HEK293 (cell line): ENCODE measurements at regions not wholly inside any gene's neighbourhood (a gene's known extent, or its start where the extent isn't known, plus 50 kb on each side); places are given as distances from the start of the nearest gene placed in this dataset.

Experiments
- CTCF ChIA-PET: fragments of 350-600 bp; formaldehyde crosslinking; extraction: SDS; loops from one replicate; lab custom pipeline; 2021; ENCODE audit warnings: antibody characterized with exemption; lab: Yijun Ruan, JAX
- POLR2A ChIA-PET: fragments of 300-600 bp; formaldehyde crosslinking; extraction: SDS; loops from one replicate; lab custom pipeline; 2020; ENCODE audit warnings: antibody characterized with exemption, inconsistent platforms; lab: Yijun Ruan, JAX
- H3K27ac ChIP-seq: fragments of 200-500 bp; sonication (Bioruptor generic); 2 replicates; pipeline ENCODE4 v1.5.1; 2014; ENCODE audit warnings: low read depth, low read length, control low read depth, inconsistent platforms; ENCODE audit errors: extremely low read depth
- H3K36me3 ChIP-seq, 2 experiments: fragments of 200-500 bp in 1 of 2; sonication (Bioruptor generic) in 1 of 2; 1 replicate in 1 of 2; 2 replicates in 1 of 2; pipeline ENCODE4 v1.5.1; 2014 to 2017; ENCODE audit warnings: inconsistent platforms in 2 of 2, low read length in 2 of 2; ENCODE audit not compliant: control insufficient read depth in 2 of 2, insufficient read depth in 1 of 2
- H3K4me1 ChIP-seq: fragments of 200-500 bp; sonication (Bioruptor generic); 2 replicates; pipeline ENCODE4 v1.5.1; 2014; ENCODE audit warnings: mild to moderate bottlenecking, low read length, inconsistent platforms; ENCODE audit not compliant: control insufficient read depth, insufficient read depth
- H3K4me3 ChIP-seq: 2 replicates; pipeline ENCODE4 v1.5.1; 2011; ENCODE audit warnings: low read depth, mild to moderate bottlenecking, control low read depth, low read length, moderate library complexity
- H3K9me3 ChIP-seq: fragments of 200-500 bp; sonication (Bioruptor generic); 2 replicates; pipeline ENCODE4 v1.5.1; 2014; ENCODE audit warnings: low read depth, low read length, inconsistent platforms; ENCODE audit not compliant: control insufficient read depth, insufficient read depth
- BCL11B ChIP-seq: fragments of 450-650 bp; formaldehyde crosslinking; IDR thresholded peaks from 2 replicates; pipeline ENCODE4 v1.5.1; 2016; ENCODE audit warnings: low read depth, missing biosample characterization, missing genetic modification characterization
- GFI1B ChIP-seq: fragments of 450-650 bp; formaldehyde crosslinking; IDR thresholded peaks from 2 replicates; pipeline ENCODE4 v1.5.1; 2016; ENCODE audit warnings: missing biosample characterization, missing genetic modification characterization
- HOXC10 ChIP-seq: sonication (generic); formaldehyde crosslinking; IDR thresholded peaks from 2 replicates; pipeline ENCODE4 v1.8.1; 2023; ENCODE audit warnings: mild to moderate bottlenecking, missing genetic modification reagents
- KLF7 ChIP-seq: fragments of 450-650 bp; formaldehyde crosslinking; IDR thresholded peaks from 2 replicates; pipeline ENCODE4 v1.5.1; 2016; ENCODE audit warnings: missing biosample characterization, missing genetic modification characterization, borderline replicate concordance
- PRDM4 ChIP-seq: fragments of 450-650 bp; formaldehyde crosslinking; IDR thresholded peaks from 2 replicates; pipeline ENCODE4 v1.5.1; 2017; ENCODE audit warnings: missing biosample characterization, missing genetic modification characterization
- SCRT1 ChIP-seq: fragments of 450-650 bp; formaldehyde crosslinking; IDR thresholded peaks from 2 replicates; pipeline ENCODE4 v1.5.1; 2016; ENCODE audit warnings: missing biosample characterization, missing genetic modification characterization, borderline replicate concordance
- SCRT2 ChIP-seq: fragments of 450-650 bp; formaldehyde crosslinking; IDR thresholded peaks from 2 replicates; pipeline ENCODE4 v1.5.1; 2016; ENCODE audit warnings: missing biosample characterization, missing genetic modification characterization
- YY2 ChIP-seq: fragments of 450-650 bp; formaldehyde crosslinking; IDR thresholded peaks from 2 replicates; pipeline ENCODE4 v1.5.1; 2016; ENCODE audit warnings: missing biosample characterization, missing genetic modification characterization
- ZBTB8A ChIP-seq: fragments of 450-650 bp; formaldehyde crosslinking; IDR thresholded peaks from 2 replicates; pipeline ENCODE4 v1.5.1; 2016; ENCODE audit warnings: missing biosample characterization, missing genetic modification characterization
- ZEB2 ChIP-seq: fragments of 450-650 bp; formaldehyde crosslinking; IDR thresholded peaks from 2 replicates; pipeline ENCODE4 v1.5.1; 2016; ENCODE audit warnings: missing biosample characterization, missing genetic modification characterization
- ZNF148 ChIP-seq: fragments of 450-650 bp; formaldehyde crosslinking; IDR thresholded peaks from 2 replicates; pipeline ENCODE4 v1.5.0; 2017; ENCODE audit warnings: missing biosample characterization, missing genetic modification characterization, borderline replicate concordance
- ZNF16 ChIP-seq: fragments of 450-650 bp; formaldehyde crosslinking; IDR thresholded peaks from 2 replicates; pipeline ENCODE4 v1.5.1; 2016; ENCODE audit warnings: low read depth, missing biosample characterization, missing genetic modification characterization
- ZNF184 ChIP-seq: fragments of 450-650 bp; IDR thresholded peaks from 2 replicates; pipeline ENCODE4 v1.5.1; 2018; ENCODE audit warnings: missing biosample characterization, mild to moderate bottlenecking, missing genetic modification characterization
- ZNF214 ChIP-seq: fragments of 450-650 bp; formaldehyde crosslinking; IDR thresholded peaks from 2 replicates; pipeline ENCODE4 v1.5.1; 2017; ENCODE audit warnings: missing biosample characterization, mild to moderate bottlenecking, missing genetic modification characterization, borderline replicate concordance
- ZNF221 ChIP-seq: fragments of 450-650 bp; formaldehyde crosslinking; IDR thresholded peaks from 2 replicates; pipeline ENCODE4 v1.5.1; 2017; ENCODE audit warnings: missing biosample characterization, missing genetic modification characterization, borderline replicate concordance
- ZNF239 ChIP-seq: fragments of 450-650 bp; formaldehyde crosslinking; IDR thresholded peaks from 2 replicates; pipeline ENCODE4 v1.5.1; 2016; ENCODE audit warnings: missing biosample characterization, missing genetic modification characterization
- ZNF354C ChIP-seq: fragments of 450-650 bp; formaldehyde crosslinking; IDR thresholded peaks from 2 replicates; pipeline ENCODE4 v1.5.1; 2016; ENCODE audit warnings: missing biosample characterization, missing genetic modification characterization, low read depth, borderline replicate concordance
- ZNF391 ChIP-seq: fragments of 450-650 bp; formaldehyde crosslinking; IDR thresholded peaks from 2 replicates; pipeline ENCODE4 v1.5.1; 2016; ENCODE audit warnings: low read depth, missing biosample characterization, missing genetic modification characterization, borderline replicate concordance
- ZNF423 ChIP-seq: fragments of 450-650 bp; formaldehyde crosslinking; IDR thresholded peaks from 2 replicates; pipeline ENCODE4 v1.5.1; 2016; ENCODE audit warnings: missing biosample characterization, missing genetic modification characterization
- ZNF560 ChIP-seq: fragments of 450-650 bp; formaldehyde crosslinking; IDR thresholded peaks from 2 replicates; pipeline ENCODE4 v1.5.1; 2017; ENCODE audit warnings: missing biosample characterization, missing genetic modification characterization, borderline replicate concordance
- ZNF629 ChIP-seq: fragments of 450-650 bp; formaldehyde crosslinking; IDR thresholded peaks from 2 replicates; pipeline ENCODE4 v1.5.1; 2017; ENCODE audit warnings: missing biosample characterization, missing genetic modification characterization
- ZNF768 ChIP-seq: fragments of 450-650 bp; formaldehyde crosslinking; IDR thresholded peaks from 2 replicates; pipeline ENCODE4 v1.5.1; 2018; ENCODE audit warnings: missing biosample characterization, mild to moderate bottlenecking, missing genetic modification characterization
- ZSCAN30 ChIP-seq: fragments of 450-650 bp; IDR thresholded peaks from 2 replicates; pipeline ENCODE4 v1.5.1; 2018; ENCODE audit warnings: missing biosample characterization, mild to moderate bottlenecking, missing genetic modification characterization, moderate library complexity
- TF ChIP-seq, protein P1 (sequence below): fragments of 450-650 bp; formaldehyde crosslinking; IDR thresholded peaks from 2 replicates; pipeline ENCODE4 v1.5.1; 2017; ENCODE audit warnings: missing biosample characterization, missing genetic modification characterization
- TF ChIP-seq, protein P2 (sequence below): fragments of 450-650 bp; formaldehyde crosslinking; IDR thresholded peaks from 2 replicates; pipeline ENCODE4 v1.5.1; 2016; ENCODE audit warnings: missing biosample characterization, missing genetic modification characterization
- TF ChIP-seq, protein P3 (sequence below): fragments of 450-650 bp; formaldehyde crosslinking; IDR thresholded peaks from 2 replicates; pipeline ENCODE4 v1.5.1; 2016; ENCODE audit warnings: missing biosample characterization, missing genetic modification characterization, low read depth

- H3K9me3 ChIP-seq, result no peaks in the 10 kb centered on the region
- POLR2A ChIA-PET, result no interaction called here
- H3K4me3 ChIP-seq, result no peak overlapping the region
- TF ChIP-seq ZNF354C (tag by site-specific recombination) (no peak), ZEB2 (tag by site-specific recombination) (no peak), PRDM4 (tag by site-specific recombination) (no peak), ZNF391 (tag by site-specific recombination) (no peak), BCL11B (no peak), ZNF239 (tag by site-specific recombination) (no peak), KLF7 (tag by site-specific recombination) (no peak), ZBTB8A (tag by site-specific recombination) (no peak), ZNF560 (no peak), HOXC10 (no peak), ZNF629 (tag by site-specific recombination) (no peak), ZNF768 (tag by site-specific recombination) (no peak), YY2 (tag by site-specific recombination) (no peak), GFI1B (tag by site-specific recombination) (no peak), SCRT1 (tag by site-specific recombination) (no peak)
- TF ChIP-seq, protein P1, sequence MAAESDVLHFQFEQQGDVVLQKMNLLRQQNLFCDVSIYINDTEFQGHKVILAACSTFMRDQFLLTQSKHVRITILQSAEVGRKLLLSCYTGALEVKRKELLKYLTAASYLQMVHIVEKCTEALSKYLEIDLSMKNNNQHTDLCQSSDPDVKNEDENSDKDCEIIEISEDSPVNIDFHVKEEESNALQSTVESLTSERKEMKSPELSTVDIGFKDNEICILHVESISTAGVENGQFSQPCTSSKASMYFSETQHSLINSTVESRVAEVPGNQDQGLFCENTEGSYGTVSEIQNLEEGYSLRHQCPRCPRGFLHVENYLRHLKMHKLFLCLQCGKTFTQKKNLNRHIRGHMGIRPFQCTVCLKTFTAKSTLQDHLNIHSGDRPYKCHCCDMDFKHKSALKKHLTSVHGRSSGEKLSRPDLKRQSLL (tag by site-specific recombination), result no peak
- TF ChIP-seq, all 188 proteins: peak for 0
- CTCF ChIA-PET, result interaction anchor here (0.6 kb wide), 1 partner anchor 1024 kb away, joined by 3 read pairs; no protein-coding TSS in a partner anchor
- no peaks in the 10 kb centered on the region for H3K36me3 ChIP-seq
- no peak overlapping the region for H3K27ac ChIP-seq
- H3K4me1 ChIP-seq, result no peaks in the 10 kb centered on the region
Measured at GRCh38 chr1:177862916-177863315, 106.9 kb downstream of the SEC16B start.

GRCh38 chr1:177859572-177859971, 110.3 kb downstream of the SEC16B start:
- H3K9me3 ChIP-seq, result no peaks in the 10 kb centered on the region
- H3K27ac ChIP-seq, result no peak overlapping the region
- POLR2A ChIA-PET, result no interaction called here
- no peak overlapping the region for H3K4me3 ChIP-seq
- no peaks in the 10 kb centered on the region for H3K36me3 ChIP-seq
- CTCF ChIA-PET, result interaction anchor here (0.5 to 0.7 kb wide), 2 partner anchors 57 to 1563 kb away, joined by 3 read pairs; no protein-coding TSS in a partner anchor
- no peaks in the 10 kb centered on the region for H3K4me1 ChIP-seq
- TF ChIP-seq ZNF148 (no peak), SCRT2 (no peak), ZNF423 (tag by site-specific recombination) (no peak), ZSCAN30 (tag by site-specific recombination) (no peak), ZNF221 (tag by site-specific recombination) (no peak), ZNF184 (tag by site-specific recombination) (no peak), ZNF239 (tag by site-specific recombination) (no peak), ZNF16 (no peak), ZNF214 (tag by site-specific recombination) (no peak)
- TF ChIP-seq, protein P2, sequence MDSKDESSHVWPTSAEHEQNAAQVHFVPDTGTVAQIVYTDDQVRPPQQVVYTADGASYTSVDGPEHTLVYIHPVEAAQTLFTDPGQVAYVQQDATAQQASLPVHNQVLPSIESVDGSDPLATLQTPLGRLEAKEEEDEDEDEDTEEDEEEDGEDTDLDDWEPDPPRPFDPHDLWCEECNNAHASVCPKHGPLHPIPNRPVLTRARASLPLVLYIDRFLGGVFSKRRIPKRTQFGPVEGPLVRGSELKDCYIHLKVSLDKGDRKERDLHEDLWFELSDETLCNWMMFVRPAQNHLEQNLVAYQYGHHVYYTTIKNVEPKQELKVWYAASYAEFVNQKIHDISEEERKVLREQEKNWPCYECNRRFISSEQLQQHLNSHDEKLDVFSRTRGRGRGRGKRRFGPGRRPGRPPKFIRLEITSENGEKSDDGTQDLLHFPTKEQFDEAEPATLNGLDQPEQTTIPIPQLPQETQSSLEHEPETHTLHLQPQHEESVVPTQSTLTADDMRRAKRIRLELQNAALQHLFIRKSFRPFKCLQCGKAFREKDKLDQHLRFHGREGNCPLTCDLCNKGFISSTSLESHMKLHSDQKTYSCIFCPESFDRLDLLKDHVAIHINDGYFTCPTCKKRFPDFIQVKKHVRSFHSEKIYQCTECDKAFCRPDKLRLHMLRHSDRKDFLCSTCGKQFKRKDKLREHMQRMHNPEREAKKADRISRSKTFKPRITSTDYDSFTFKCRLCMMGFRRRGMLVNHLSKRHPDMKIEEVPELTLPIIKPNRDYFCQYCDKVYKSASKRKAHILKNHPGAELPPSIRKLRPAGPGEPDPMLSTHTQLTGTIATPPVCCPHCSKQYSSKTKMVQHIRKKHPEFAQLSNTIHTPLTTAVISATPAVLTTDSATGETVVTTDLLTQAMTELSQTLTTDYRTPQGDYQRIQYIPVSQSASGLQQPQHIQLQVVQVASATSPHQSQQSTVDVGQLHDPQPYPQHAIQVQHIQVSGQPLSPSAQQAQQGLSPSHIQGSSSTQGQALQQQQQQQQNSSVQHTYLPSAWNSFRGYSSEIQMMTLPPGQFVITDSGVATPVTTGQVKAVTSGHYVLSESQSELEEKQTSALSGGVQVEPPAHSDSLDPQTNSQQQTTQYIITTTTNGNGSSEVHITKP (tag by site-specific recombination), result no peak
- TF ChIP-seq, protein P3, sequence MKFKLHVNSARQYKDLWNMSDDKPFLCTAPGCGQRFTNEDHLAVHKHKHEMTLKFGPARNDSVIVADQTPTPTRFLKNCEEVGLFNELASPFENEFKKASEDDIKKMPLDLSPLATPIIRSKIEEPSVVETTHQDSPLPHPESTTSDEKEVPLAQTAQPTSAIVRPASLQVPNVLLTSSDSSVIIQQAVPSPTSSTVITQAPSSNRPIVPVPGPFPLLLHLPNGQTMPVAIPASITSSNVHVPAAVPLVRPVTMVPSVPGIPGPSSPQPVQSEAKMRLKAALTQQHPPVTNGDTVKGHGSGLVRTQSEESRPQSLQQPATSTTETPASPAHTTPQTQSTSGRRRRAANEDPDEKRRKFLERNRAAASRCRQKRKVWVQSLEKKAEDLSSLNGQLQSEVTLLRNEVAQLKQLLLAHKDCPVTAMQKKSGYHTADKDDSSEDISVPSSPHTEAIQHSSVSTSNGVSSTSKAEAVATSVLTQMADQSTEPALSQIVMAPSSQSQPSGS (tag by site-specific recombination), result no peak
